H9 (cell line): ENCODE measurements at regions not wholly inside any gene's neighbourhood (a gene's known extent, or its start where the extent isn't known, plus 50 kb on each side); places are given as distances from the start of the nearest gene placed in this dataset.

Source experiments
- DNase-seq: peaks from one replicate; pipeline ENCODE4 v3.0.0-alpha.2; 2017
- H2AFZ ChIP-seq: one replicate; pipeline ENCODE4 v1.6.1; 2013; ENCODE audit warnings: mild to moderate bottlenecking, low read length, control low read depth, moderate library complexity
- H2AK5ac ChIP-seq: 2 replicates; pipeline ENCODE4 v1.6.1; 2013; ENCODE audit warnings: low read length, control low read depth, mixed read lengths; ENCODE audit not compliant: insufficient read length
- H2BK120ac ChIP-seq: one replicate; pipeline ENCODE4 v1.6.1; 2013; ENCODE audit warnings: low read depth, mild to moderate bottlenecking, low read length, control low read depth, inconsistent platforms; ENCODE audit not compliant: poor library complexity, severe bottlenecking
- H2BK12ac ChIP-seq: 2 replicates; pipeline ENCODE4 v1.6.1; 2013; ENCODE audit warnings: low read length, control low read depth, mixed read lengths, low read depth; ENCODE audit not compliant: insufficient read length
- H2BK15ac ChIP-seq: 2 replicates; pipeline ENCODE4 v1.6.1; 2013; ENCODE audit warnings: low read depth, low read length, control low read depth
- H2BK20ac ChIP-seq: one replicate; pipeline ENCODE4 v1.6.1; 2013; ENCODE audit warnings: low read depth, mild to moderate bottlenecking, low read length, control low read depth, inconsistent platforms; ENCODE audit not compliant: poor library complexity, severe bottlenecking
- H2BK5ac ChIP-seq: 2 replicates; pipeline ENCODE4 v1.6.1; 2013; ENCODE audit warnings: low read length, control low read depth, mixed read lengths; ENCODE audit not compliant: insufficient read length
- H3K14ac ChIP-seq: 2 replicates; pipeline ENCODE4 v1.6.1; 2013; ENCODE audit warnings: low read length, control low read depth; ENCODE audit not compliant: insufficient read depth
- H3K18ac ChIP-seq: 2 replicates; pipeline ENCODE4 v1.6.1; 2013; ENCODE audit warnings: low read depth, mild to moderate bottlenecking, mixed read lengths, low read length, control low read depth; ENCODE audit not compliant: insufficient read length
- H3K23ac ChIP-seq: 2 replicates; pipeline ENCODE4 v1.6.1; 2013; ENCODE audit warnings: low read length, control low read depth, mixed read lengths, low read depth; ENCODE audit not compliant: insufficient read length
- H3K23me2 ChIP-seq: 2 replicates; pipeline ENCODE4 v1.6.1; 2013; ENCODE audit warnings: low read depth, mild to moderate bottlenecking, mixed read lengths, low read length, control low read depth; ENCODE audit not compliant: insufficient read length, poor library complexity, severe bottlenecking
- H3K27ac ChIP-seq: 2 replicates; pipeline ENCODE4 v1.5.1; 2013; ENCODE audit warnings: low read length, control low read depth, mixed read lengths, low read depth; ENCODE audit not compliant: insufficient read length
- H3K27me3 ChIP-seq: 2 replicates; pipeline ENCODE4 v1.6.1; 2013; ENCODE audit warnings: low read length, control low read depth, inconsistent platforms; ENCODE audit not compliant: insufficient read depth
- H3K4ac ChIP-seq: 2 replicates; pipeline ENCODE4 v1.6.1; 2013; ENCODE audit warnings: low read depth, mild to moderate bottlenecking, control low read depth, inconsistent platforms, low read length, moderate library complexity
- H3K4me1 ChIP-seq: 2 replicates; pipeline ENCODE4 v1.6.1; 2013; ENCODE audit warnings: low read length, control low read depth, inconsistent platforms; ENCODE audit not compliant: insufficient read depth
- H3K4me2 ChIP-seq: 2 replicates; pipeline ENCODE4 v1.6.1; 2013; ENCODE audit warnings: low read length, control low read depth, mixed read lengths; ENCODE audit not compliant: insufficient read length, insufficient read depth
- H3K56ac ChIP-seq: 2 replicates; pipeline ENCODE4 v1.6.1; 2013; ENCODE audit warnings: low read depth, mild to moderate bottlenecking, mixed read lengths, low read length, control low read depth; ENCODE audit not compliant: insufficient read length
- H3K79me1 ChIP-seq: 2 replicates; pipeline ENCODE4 v1.6.1; 2013; ENCODE audit warnings: low read depth, mild to moderate bottlenecking, moderate library complexity, low read length, control low read depth, inconsistent platforms; ENCODE audit not compliant: insufficient read depth, poor library complexity, severe bottlenecking
- H3K79me2 ChIP-seq: 2 replicates; pipeline ENCODE4 v1.6.1; 2013; ENCODE audit warnings: low read length, control low read depth, inconsistent platforms; ENCODE audit not compliant: insufficient read depth
- H3K9ac ChIP-seq: 2 replicates; pipeline ENCODE4 v1.6.1; 2013; ENCODE audit warnings: low read length, control low read depth, mixed read lengths; ENCODE audit not compliant: insufficient read length; ENCODE audit errors: extremely low read depth
- H3K9me3 ChIP-seq: one replicate; pipeline ENCODE4 v1.6.1; 2013; ENCODE audit warnings: low read depth, low read length, inconsistent platforms; ENCODE audit not compliant: control insufficient read depth
- H3T11ph ChIP-seq: one replicate; pipeline ENCODE4 v1.6.1; 2013; ENCODE audit warnings: mild to moderate bottlenecking, low read length, control low read depth, inconsistent platforms
- H4K20me1 ChIP-seq: one replicate; pipeline ENCODE4 v1.6.1; 2013; ENCODE audit not compliant: control insufficient read depth, insufficient read length, insufficient read depth
- H4K5ac ChIP-seq: 2 replicates; pipeline ENCODE4 v1.6.1; 2013; ENCODE audit warnings: low read depth, mild to moderate bottlenecking, mixed read lengths, low read length, control low read depth; ENCODE audit not compliant: insufficient read length
- H4K8ac ChIP-seq: replicated peaks from 2 replicates; pipeline ENCODE4 v1.6.1; 2013; ENCODE audit warnings: low read length, control low read depth, mixed read lengths, low read depth; ENCODE audit not compliant: insufficient read length
- H4K91ac ChIP-seq: 2 replicates; pipeline ENCODE4 v1.6.1; 2013; ENCODE audit warnings: low read depth, mild to moderate bottlenecking, moderate library complexity, mixed read lengths, low read length, control low read depth; ENCODE audit not compliant: insufficient read length
- H3K27ac Mint-ChIP-seq, 3 experiments: 2 replicates in 2 of 3; 3 replicates in 1 of 3; pipeline ENCODE4 v1.8.0; 2020 to 2021; ENCODE audit warnings: mixed read lengths in 3 of 3, mild to moderate bottlenecking in 1 of 3, moderate library complexity in 1 of 3
- H3K27me3 Mint-ChIP-seq: 2 replicates; pipeline ENCODE4 v1.8.0; 2021; ENCODE audit warnings: low read depth, mild to moderate bottlenecking, moderate library complexity, mixed read lengths
- H3K36me3 Mint-ChIP-seq, 3 experiments: 2 replicates in 2 of 3; 3 replicates in 1 of 3; pipeline ENCODE4 v1.8.0; 2020 to 2021; ENCODE audit warnings: low read depth in 3 of 3, mixed read lengths in 3 of 3; ENCODE audit not compliant: insufficient read depth in 1 of 3
- H3K4me1 Mint-ChIP-seq, 2 experiments: 2 replicates each; pipeline ENCODE4 v1.8.0; 2020; ENCODE audit warnings: mixed read lengths in 2 of 2
- H3K4me3 Mint-ChIP-seq, 2 experiments: 2 replicates in 1 of 2; 3 replicates in 1 of 2; pipeline ENCODE4 v1.8.0; 2020 to 2021; ENCODE audit warnings: mild to moderate bottlenecking in 2 of 2, mixed read lengths in 2 of 2, moderate library complexity in 1 of 2
- H3K9me3 Mint-ChIP-seq, 2 experiments: 2 replicates in 1 of 2; 3 replicates in 1 of 2; pipeline ENCODE4 v1.8.0; 2020; ENCODE audit warnings: mild to moderate bottlenecking in 2 of 2, mixed read lengths in 2 of 2, moderate library complexity in 1 of 2
- WGBS: extraction: QIAGEN DNeasy Blood & Tissue Kit; methylation state at CpG from one replicate; pipeline ENCODE4 v1.1.7; 2013; ENCODE audit warnings: missing lambda C conversion rate, low lambda C conversion rate, mixed read lengths; ENCODE audit not compliant: insufficient read length; ENCODE audit errors: extremely low coverage; 5-methylcytosine and 5-hydroxymethylcytosine counted together
- TF ChIP-seq, protein P1 (sequence below): fragments of 200-600 bp; sonication (generic); conservative IDR thresholded peaks from 3 replicates; pipeline ENCODE4 v1.8.0; 2021; ENCODE audit warnings: antibody characterized with exemption, mild to moderate bottlenecking

GRCh38 chr2:238515377-238515776 lies 88.7 kb downstream of the ASB1 start:
- WGBS = no CpG with 5 or more reads among the region's 2 CpGs
- Histone ChIP-seq H2BK12ac (no peak overlapping the region), H3K4me1 (no peaks in the 10 kb centered on the region), H2BK15ac (no peak overlapping the region), H4K5ac (no peak overlapping the region), H4K20me1 (no peaks in the 10 kb centered on the region), H3K23me2 (no peaks in the 10 kb centered on the region), H2BK120ac (no peak overlapping the region), H4K91ac (no peak overlapping the region), H3K56ac (no peak overlapping the region), H3K23ac (no peak overlapping the region), H3K79me2 (no peaks in the 10 kb centered on the region), H2AK5ac (no peak overlapping the region), H2BK5ac (no peak overlapping the region), H3K14ac (no peak overlapping the region), H3K27ac (no peak overlapping the region), H3K4me2 (no peak overlapping the region), H3K9ac (no peak overlapping the region), H3K27me3 (no peaks in the 10 kb centered on the region), H3K18ac (no peak overlapping the region), H3K4ac (no peak overlapping the region), H2BK20ac (no peak overlapping the region), H3K79me1 (no peaks in the 10 kb centered on the region), H3T11ph (no peak overlapping the region), H2AFZ (no peak overlapping the region), H3K9me3 (no peaks in the 10 kb centered on the region), H4K8ac (no peak overlapping the region)
- Mint-ChIP-seq H3K27ac (no peak overlapping the region), H3K4me3 (no peak overlapping the region), H3K27me3 (peaks cover 6% of the 10 kb centered on the region; the same call in 1 of the 2 replicates), H3K36me3 (peaks cover 0 to 5% (median 0%) of the 10 kb centered on the region in 3 experiments; a peak in 3 of 7 replicates), H3K4me1 (peaks cover 9 to 24% of the 10 kb centered on the region in 2 experiments), H3K9me3 (peaks cover 4 to 7% of the 10 kb centered on the region in 2 experiments; a peak in 4 of 5 replicates)
- DNase-seq = no peak
- TF ChIP-seq, protein P1, sequence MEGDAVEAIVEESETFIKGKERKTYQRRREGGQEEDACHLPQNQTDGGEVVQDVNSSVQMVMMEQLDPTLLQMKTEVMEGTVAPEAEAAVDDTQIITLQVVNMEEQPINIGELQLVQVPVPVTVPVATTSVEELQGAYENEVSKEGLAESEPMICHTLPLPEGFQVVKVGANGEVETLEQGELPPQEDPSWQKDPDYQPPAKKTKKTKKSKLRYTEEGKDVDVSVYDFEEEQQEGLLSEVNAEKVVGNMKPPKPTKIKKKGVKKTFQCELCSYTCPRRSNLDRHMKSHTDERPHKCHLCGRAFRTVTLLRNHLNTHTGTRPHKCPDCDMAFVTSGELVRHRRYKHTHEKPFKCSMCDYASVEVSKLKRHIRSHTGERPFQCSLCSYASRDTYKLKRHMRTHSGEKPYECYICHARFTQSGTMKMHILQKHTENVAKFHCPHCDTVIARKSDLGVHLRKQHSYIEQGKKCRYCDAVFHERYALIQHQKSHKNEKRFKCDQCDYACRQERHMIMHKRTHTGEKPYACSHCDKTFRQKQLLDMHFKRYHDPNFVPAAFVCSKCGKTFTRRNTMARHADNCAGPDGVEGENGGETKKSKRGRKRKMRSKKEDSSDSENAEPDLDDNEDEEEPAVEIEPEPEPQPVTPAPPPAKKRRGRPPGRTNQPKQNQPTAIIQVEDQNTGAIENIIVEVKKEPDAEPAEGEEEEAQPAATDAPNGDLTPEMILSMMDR = no peak
